ENCODE measurements at regions not wholly inside any gene's neighbourhood (a gene's known extent, or its start where the extent isn't known, plus 50 kb on each side); places are given as distances from the start of the nearest gene placed in this dataset.

DNA sequence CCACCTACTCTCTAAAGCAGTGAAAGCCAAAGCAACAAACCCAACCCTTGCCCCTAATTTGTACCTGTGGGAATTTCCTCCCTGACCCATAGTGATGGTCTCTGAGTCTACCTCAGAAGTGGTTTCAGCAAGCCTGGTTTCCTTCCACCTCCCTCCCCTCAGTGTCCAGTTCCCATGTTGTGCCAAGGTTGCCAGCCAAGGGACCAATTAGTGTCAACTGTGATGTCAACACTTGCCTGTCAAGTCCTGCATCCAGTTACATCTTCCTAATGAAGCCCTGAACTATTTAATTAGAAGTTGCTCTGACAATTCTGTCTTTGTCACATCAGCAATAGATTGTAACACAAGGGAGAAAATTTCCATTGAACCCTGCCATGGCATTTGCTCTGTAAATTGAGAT, 194.4 kb upstream of the CCDC196 start:
- TF ChIP-seq CTCF (IDR thresholded peaks at IDR 0.05; ENCODE audit: borderline replicate concordance, extremely low read depth, low read length, poor library complexity, severe bottlenecking) (no peak), EZH2 (IDR thresholded peaks at IDR 0.05; ENCODE audit: borderline replicate concordance, low read depth, low read length, severe bottlenecking) (no peak)
- no peaks in the 10 kb centered on the region for H3K36me3 ChIP-seq (ENCODE audit: insufficient read depth, low read length)
- no peaks in the 10 kb centered on the region for H3K27me3 ChIP-seq (ENCODE audit: insufficient read depth, low read length, poor library complexity)
- H3K4me1 ChIP-seq (ENCODE audit: insufficient read depth, low read length), result no peaks in the 10 kb centered on the region
- no peak overlapping the region for H3K27ac ChIP-seq (ENCODE audit: low read length)
- H2AFZ ChIP-seq (ENCODE audit: low read depth, low read length), result no peak overlapping the region
- no peak overlapping the region for H3K4me3 ChIP-seq (ENCODE audit: low read depth in 1 of 2, low read length in 2 of 2)
- ATAC-seq (ENCODE audit: insufficient read depth, low read depth), result no peak
- no peaks in the 10 kb centered on the region for H3K9me3 ChIP-seq (ENCODE audit: insufficient read depth, low read length, severe bottlenecking)
- H3K9ac ChIP-seq (ENCODE audit: low read depth, low read length), result no peak overlapping the region
- H3K79me2 ChIP-seq (ENCODE audit: insufficient read depth, low read length), result no peaks in the 10 kb centered on the region
- H3K4me2 ChIP-seq (ENCODE audit: insufficient read depth, low read length), result no peak overlapping the region
- no peaks in the 10 kb centered on the region for H4K20me1 ChIP-seq (ENCODE audit: insufficient read depth, low read length)
- DNase-seq, result no peak

GRCh38 chr14:66293533-66294105, 192.6 kb upstream of the CCDC196 start:
- Histone ChIP-seq H3K9ac (ENCODE audit: low read depth, low read length) (no peak overlapping the region), H3K27me3 (ENCODE audit: insufficient read depth, low read length, poor library complexity) (no peaks in the 10 kb centered on the region), H2AFZ (ENCODE audit: low read depth, low read length) (no peak overlapping the region; the same call in 1 of the 2 replicates), H3K4me3 (ENCODE audit: low read depth in 1 of 2, low read length in 2 of 2) (no peak overlapping the region), H3K27ac (ENCODE audit: low read length) (no peak overlapping the region), H3K36me3 (ENCODE audit: insufficient read depth, low read length) (no peaks in the 10 kb centered on the region), H3K4me2 (ENCODE audit: insufficient read depth, low read length) (peak overlapping the region; percentile 31; the same call in 1 of the 2 replicates), H3K9me3 (ENCODE audit: insufficient read depth, low read length, severe bottlenecking) (no peaks in the 10 kb centered on the region), H3K4me1 (ENCODE audit: insufficient read depth, low read length) (no peaks in the 10 kb centered on the region), H4K20me1 (ENCODE audit: insufficient read depth, low read length) (no peaks in the 10 kb centered on the region), H3K79me2 (ENCODE audit: insufficient read depth, low read length) (no peaks in the 10 kb centered on the region)
- no peak for TF ChIP-seq EZH2 (IDR thresholded peaks at IDR 0.05; ENCODE audit: borderline replicate concordance, low read depth, low read length, severe bottlenecking)
- TF ChIP-seq CTCF (IDR thresholded peaks at IDR 0.05; ENCODE audit: borderline replicate concordance, extremely low read depth, low read length, poor library complexity, severe bottlenecking), result no peak
- ATAC-seq (ENCODE audit: insufficient read depth, low read depth) (peak; percentile 45; the same call in 1 of the 3 replicates), DNase-seq (no peak)

DNA sequence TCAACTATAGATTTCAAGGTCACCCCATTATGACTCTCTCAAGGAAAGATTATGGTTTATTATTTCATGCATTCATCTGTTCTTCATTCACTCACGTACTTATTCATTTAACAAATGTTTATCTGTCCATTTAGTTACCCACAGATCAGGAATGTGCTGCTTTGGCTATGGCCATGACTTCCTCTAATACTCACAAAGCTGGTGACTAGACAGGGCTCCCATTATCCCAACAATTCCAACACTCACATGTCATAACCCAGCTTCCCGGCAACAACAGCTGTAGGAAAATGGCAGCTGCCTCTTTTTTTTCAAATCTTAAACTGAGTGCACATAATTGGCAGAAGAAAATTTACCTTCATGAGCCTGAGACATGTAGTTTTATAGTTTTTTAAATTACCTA, 190.8 kb upstream of the CCDC196 start:
- Histone ChIP-seq H2AFZ (ENCODE audit: low read depth, low read length) (no peak overlapping the region), H3K9me3 (ENCODE audit: insufficient read depth, low read length, severe bottlenecking) (no peaks in the 10 kb centered on the region), H4K20me1 (ENCODE audit: insufficient read depth, low read length) (no peaks in the 10 kb centered on the region), H3K4me3 (ENCODE audit: low read depth in 1 of 2, low read length in 2 of 2) (no peak overlapping the region), H3K79me2 (ENCODE audit: insufficient read depth, low read length) (no peaks in the 10 kb centered on the region), H3K4me2 (ENCODE audit: insufficient read depth, low read length) (no peak overlapping the region), H3K36me3 (ENCODE audit: insufficient read depth, low read length) (no peaks in the 10 kb centered on the region), H3K27me3 (ENCODE audit: insufficient read depth, low read length, poor library complexity) (no peaks in the 10 kb centered on the region), H3K27ac (ENCODE audit: low read length) (no peak overlapping the region), H3K4me1 (ENCODE audit: insufficient read depth, low read length) (no peaks in the 10 kb centered on the region), H3K9ac (ENCODE audit: low read depth, low read length) (no peak overlapping the region)
- ATAC-seq (ENCODE audit: insufficient read depth, low read depth) (no peak), DNase-seq (no peak)
- TF ChIP-seq EZH2 (IDR thresholded peaks at IDR 0.05; ENCODE audit: borderline replicate concordance, low read depth, low read length, severe bottlenecking) (no peak), CTCF (IDR thresholded peaks at IDR 0.05; ENCODE audit: borderline replicate concordance, extremely low read depth, low read length, poor library complexity, severe bottlenecking) (no peak)
